ENCODE measurements at regions not wholly inside any gene's neighbourhood (a gene's known extent, or its start where the extent isn't known, plus 50 kb on each side); places are given as distances from the start of the nearest gene placed in this dataset.

DNA sequence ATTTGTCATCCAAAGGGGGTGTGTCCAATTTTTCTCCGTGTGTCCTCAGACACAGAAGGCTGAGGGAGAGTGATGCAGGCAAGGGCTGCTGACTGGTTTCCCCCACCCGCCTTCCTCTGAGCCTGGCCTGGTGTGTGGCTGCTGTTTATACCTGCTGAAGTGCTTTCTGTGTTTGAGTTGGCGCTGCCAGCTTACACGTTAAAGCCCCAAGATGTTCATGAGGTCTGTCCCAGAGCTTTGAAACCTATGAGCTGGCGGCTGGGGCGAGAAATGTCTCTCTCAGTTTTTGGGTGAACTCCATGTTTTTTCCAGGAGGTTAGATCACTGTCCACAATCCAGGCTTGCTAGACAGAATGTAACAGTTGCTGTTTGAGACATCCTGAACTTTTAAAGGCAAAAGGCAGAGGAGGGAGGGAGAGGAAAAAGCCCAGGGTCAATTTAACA, 69.0 kb upstream of the CCN2 start:
- no peaks in the 10 kb centered on the region for H3K27me3 ChIP-seq (ENCODE audit: insufficient read depth, insufficient read length)
- H3K4me3 ChIP-seq (ENCODE audit: insufficient read length, low read depth): no peak overlapping the region
- H3K4me1 ChIP-seq (ENCODE audit: insufficient read depth, insufficient read length): no peaks in the 10 kb centered on the region
- TF ChIP-seq SUZ12 (IDR thresholded peaks at IDR 0.05; ENCODE audit: extremely low read depth, insufficient read depth, insufficient read length): no peak
- TF ChIP-seq YY1 (IDR thresholded peaks at IDR 0.05; ENCODE audit: insufficient read depth, insufficient read length): no peak
- TF ChIP-seq ZNF274 (IDR thresholded peaks at IDR 0.05; ENCODE audit: low read depth, low read length): no peak
- H3K36me3 ChIP-seq (ENCODE audit: insufficient read depth, insufficient read length, low read length): no peaks in the 10 kb centered on the region
- no peak overlapping the region for H3K9ac ChIP-seq (ENCODE audit: insufficient read length, low read depth)
- no peaks in the 10 kb centered on the region for H3K9me3 ChIP-seq (ENCODE audit: insufficient read depth, low read length)
- no peak for DNase-seq (ENCODE audit: low read depth, low spot score)

DNA sequence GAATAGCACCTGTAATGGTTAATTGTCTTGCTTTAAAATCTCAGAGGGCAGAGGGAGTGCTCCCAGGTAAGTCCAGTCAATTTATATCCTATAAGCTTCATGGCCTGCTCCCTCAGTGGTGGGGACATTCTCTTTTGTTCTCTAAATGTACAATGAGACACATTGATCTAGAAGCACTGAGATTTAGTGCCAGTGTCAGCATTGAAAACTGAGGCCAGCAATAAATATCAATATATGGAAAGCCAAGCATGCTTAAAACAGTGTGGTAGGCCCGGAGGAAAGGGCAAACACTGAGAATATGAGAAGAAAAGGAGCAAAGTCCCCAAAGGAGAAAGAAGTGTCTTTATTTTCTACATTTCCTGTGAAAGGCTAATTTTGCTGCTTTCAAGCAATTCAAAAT, 68.4 kb upstream of the CCN2 start:
- no peak for DNase-seq (ENCODE audit: low read depth, low spot score)
- Histone ChIP-seq H3K36me3 (ENCODE audit: insufficient read depth, insufficient read length, low read length) (no peaks in the 10 kb centered on the region), H3K9me3 (ENCODE audit: insufficient read depth, low read length) (no peaks in the 10 kb centered on the region), H3K9ac (ENCODE audit: insufficient read length, low read depth) (no peak overlapping the region), H3K4me1 (ENCODE audit: insufficient read depth, insufficient read length) (no peaks in the 10 kb centered on the region), H3K4me3 (ENCODE audit: insufficient read length, low read depth) (no peak overlapping the region), H3K27me3 (ENCODE audit: insufficient read depth, insufficient read length) (no peaks in the 10 kb centered on the region)
- no peak for TF ChIP-seq ZNF274 (IDR thresholded peaks at IDR 0.05; ENCODE audit: low read depth, low read length)
- no peak for TF ChIP-seq SUZ12 (IDR thresholded peaks at IDR 0.05; ENCODE audit: extremely low read depth, insufficient read depth, insufficient read length)
- no peak for TF ChIP-seq YY1 (IDR thresholded peaks at IDR 0.05; ENCODE audit: insufficient read depth, insufficient read length)

DNA sequence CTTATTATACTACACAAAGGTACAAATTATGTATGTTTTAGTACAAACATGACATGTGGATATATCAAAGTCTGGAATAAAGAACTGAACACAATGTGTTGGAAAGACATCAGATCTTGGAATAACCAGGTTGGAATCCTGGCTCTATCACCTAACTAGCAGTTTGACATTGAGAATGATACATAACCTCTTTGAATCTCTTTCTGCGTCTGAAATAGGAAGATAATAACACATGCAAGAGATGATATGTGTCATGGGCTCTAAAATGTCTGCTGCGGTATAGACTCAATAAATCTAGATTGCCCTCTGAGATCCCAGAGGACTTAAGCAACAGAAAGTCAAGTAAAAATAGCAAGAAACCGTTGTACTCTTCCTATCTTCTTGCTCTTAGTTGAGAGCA, 66.8 kb upstream of the CCN2 start:
- no peak for DNase-seq (ENCODE audit: low read depth, low spot score)
- Histone ChIP-seq H3K36me3 (ENCODE audit: insufficient read depth, insufficient read length, low read length) (no peaks in the 10 kb centered on the region), H3K9me3 (ENCODE audit: insufficient read depth, low read length) (no peaks in the 10 kb centered on the region), H3K4me1 (ENCODE audit: insufficient read depth, insufficient read length) (no peaks in the 10 kb centered on the region), H3K9ac (ENCODE audit: insufficient read length, low read depth) (no peak overlapping the region), H3K4me3 (ENCODE audit: insufficient read length, low read depth) (no peak overlapping the region), H3K27me3 (ENCODE audit: insufficient read depth, insufficient read length) (no peaks in the 10 kb centered on the region)
- TF ChIP-seq ZNF274 (IDR thresholded peaks at IDR 0.05; ENCODE audit: low read depth, low read length): no peak
- TF ChIP-seq SUZ12 (IDR thresholded peaks at IDR 0.05; ENCODE audit: extremely low read depth, insufficient read depth, insufficient read length): no peak
- TF ChIP-seq YY1 (IDR thresholded peaks at IDR 0.05; ENCODE audit: insufficient read depth, insufficient read length): no peak

DNA sequence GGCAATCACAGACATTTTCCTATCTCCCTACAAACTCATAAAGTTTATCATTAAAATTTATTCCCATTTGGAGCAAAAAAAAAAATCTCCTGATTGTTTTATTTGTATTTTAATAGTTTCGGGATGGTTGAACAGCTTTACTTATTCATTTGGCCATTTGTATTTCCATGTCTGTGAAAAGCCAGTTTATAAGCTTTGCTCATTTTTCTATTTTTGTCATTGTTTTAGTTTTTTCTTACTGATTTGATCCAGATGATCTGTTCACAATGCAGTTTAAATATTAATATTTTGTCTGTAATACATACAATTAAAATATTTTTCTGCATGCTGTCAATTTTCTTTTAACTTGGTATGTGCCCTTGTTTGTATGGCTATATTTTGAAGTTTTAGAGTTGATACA, 65.2 kb upstream of the CCN2 start:
- H3K4me3 ChIP-seq (ENCODE audit: insufficient read length, low read depth): no peak overlapping the region
- H3K9me3 ChIP-seq (ENCODE audit: insufficient read depth, low read length): no peaks in the 10 kb centered on the region
- no peak for DNase-seq (ENCODE audit: low read depth, low spot score)
- H3K36me3 ChIP-seq (ENCODE audit: insufficient read depth, insufficient read length, low read length): no peaks in the 10 kb centered on the region
- H3K4me1 ChIP-seq (ENCODE audit: insufficient read depth, insufficient read length): no peaks in the 10 kb centered on the region
- no peaks in the 10 kb centered on the region for H3K27me3 ChIP-seq (ENCODE audit: insufficient read depth, insufficient read length)
- H3K9ac ChIP-seq (ENCODE audit: insufficient read length, low read depth): no peak overlapping the region
- TF ChIP-seq SUZ12 (IDR thresholded peaks at IDR 0.05; ENCODE audit: extremely low read depth, insufficient read depth, insufficient read length): no peak
- TF ChIP-seq YY1 (IDR thresholded peaks at IDR 0.05; ENCODE audit: insufficient read depth, insufficient read length): no peak
- no peak for TF ChIP-seq ZNF274 (IDR thresholded peaks at IDR 0.05; ENCODE audit: low read depth, low read length)

DNA sequence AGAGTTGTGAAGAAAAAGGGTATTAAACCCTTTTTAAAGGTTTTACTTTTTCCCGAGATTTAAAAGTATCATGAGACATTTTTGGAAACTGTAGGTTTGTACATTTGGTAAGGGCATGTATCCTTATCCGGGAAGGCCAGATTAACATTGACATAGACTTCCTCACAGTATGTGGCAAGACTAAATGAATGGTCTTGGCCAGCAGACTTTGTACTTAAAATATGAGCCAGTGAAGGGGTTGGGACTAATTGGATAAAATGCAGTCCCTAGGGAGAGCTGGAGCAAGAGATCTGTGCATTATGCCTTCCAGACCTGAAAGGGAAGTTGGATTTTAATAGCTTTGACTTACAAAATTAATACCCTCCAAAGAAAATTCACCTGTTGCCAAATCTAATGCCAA, 60.4 kb upstream of the CCN2 start:
- Histone ChIP-seq H3K9me3 (ENCODE audit: insufficient read depth, low read length) (no peaks in the 10 kb centered on the region), H3K36me3 (ENCODE audit: insufficient read depth, insufficient read length, low read length) (no peaks in the 10 kb centered on the region), H3K4me3 (ENCODE audit: insufficient read length, low read depth) (no peak overlapping the region), H3K4me1 (ENCODE audit: insufficient read depth, insufficient read length) (no peaks in the 10 kb centered on the region), H3K9ac (ENCODE audit: insufficient read length, low read depth) (no peak overlapping the region), H3K27me3 (ENCODE audit: insufficient read depth, insufficient read length) (no peaks in the 10 kb centered on the region)
- DNase-seq (ENCODE audit: low read depth, low spot score): no peak
- TF ChIP-seq YY1 (IDR thresholded peaks at IDR 0.05; ENCODE audit: insufficient read depth, insufficient read length) (no peak), ZNF274 (IDR thresholded peaks at IDR 0.05; ENCODE audit: low read depth, low read length) (no peak)

DNA sequence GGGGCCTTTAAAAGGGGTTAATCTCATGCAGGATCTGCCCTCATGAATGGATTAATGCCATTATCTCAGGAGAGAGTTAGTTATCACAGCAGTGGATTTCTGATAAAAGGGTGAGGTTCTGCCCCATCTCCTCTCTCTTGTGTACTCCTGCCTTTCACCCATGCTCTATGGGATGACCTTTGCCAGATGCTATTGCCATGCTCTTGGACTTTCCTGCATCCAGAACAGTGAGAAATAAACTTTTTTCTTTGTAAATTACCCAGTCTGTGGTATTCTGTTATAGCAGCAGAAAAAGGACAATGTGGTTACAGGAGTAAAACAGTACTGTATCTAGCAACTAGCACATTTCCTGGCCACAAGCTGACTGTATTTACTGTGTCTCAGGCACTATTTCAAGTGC, 58.0 kb upstream of the CCN2 start:
- Histone ChIP-seq H3K36me3 (ENCODE audit: insufficient read depth, insufficient read length, low read length) (no peaks in the 10 kb centered on the region), H3K4me1 (ENCODE audit: insufficient read depth, insufficient read length) (no peaks in the 10 kb centered on the region), H3K4me3 (ENCODE audit: insufficient read length, low read depth) (no peak overlapping the region), H3K9me3 (ENCODE audit: insufficient read depth, low read length) (peaks cover 8% of the 10 kb centered on the region), H3K9ac (ENCODE audit: insufficient read length, low read depth) (no peak overlapping the region), H3K27me3 (ENCODE audit: insufficient read depth, insufficient read length) (no peaks in the 10 kb centered on the region)
- no peak for DNase-seq (ENCODE audit: low read depth, low spot score)
- TF ChIP-seq ZNF274 (IDR thresholded peaks at IDR 0.05; ENCODE audit: low read depth, low read length) (no peak), SUZ12 (IDR thresholded peaks at IDR 0.05; ENCODE audit: extremely low read depth, insufficient read depth, insufficient read length) (no peak), YY1 (IDR thresholded peaks at IDR 0.05; ENCODE audit: insufficient read depth, insufficient read length) (no peak)

DNA sequence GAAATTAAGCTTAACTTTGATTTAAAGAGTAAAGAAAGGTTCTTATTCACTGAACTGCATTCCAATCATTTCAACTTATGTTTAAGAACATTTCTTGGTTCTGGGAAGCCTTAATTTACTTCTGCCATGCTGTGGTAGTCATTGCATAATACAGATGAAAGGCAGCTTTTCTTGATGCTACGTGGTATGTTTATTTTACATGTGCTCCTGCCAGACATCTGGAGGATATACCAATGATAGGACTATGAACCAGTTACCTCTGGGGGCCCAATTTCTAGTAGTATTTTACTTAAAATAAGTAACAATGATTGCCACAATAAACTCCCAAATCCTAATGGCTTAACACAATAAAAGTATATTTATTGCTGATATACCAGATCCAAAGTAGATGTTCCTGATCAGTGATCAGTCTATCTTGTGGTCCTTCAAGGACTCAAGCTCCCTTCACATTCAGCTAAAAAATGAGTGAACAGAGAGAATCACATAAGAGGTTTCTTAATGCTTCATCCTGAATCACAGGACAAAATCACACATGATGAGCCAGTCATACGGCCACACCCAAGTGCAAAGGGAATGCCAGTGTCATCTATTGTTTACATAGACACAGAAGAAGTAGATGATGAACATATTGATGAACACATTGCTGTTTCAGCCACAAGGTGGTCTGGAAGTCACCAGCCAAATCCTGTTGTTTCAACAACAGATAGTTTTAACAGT, 56.5 kb upstream of the CCN2 start:
- DNase-seq (ENCODE audit: low read depth, low spot score): no peak
- H3K4me1 ChIP-seq (ENCODE audit: insufficient read depth, insufficient read length): no peaks in the 10 kb centered on the region
- H3K27me3 ChIP-seq (ENCODE audit: insufficient read depth, insufficient read length): no peaks in the 10 kb centered on the region
- TF ChIP-seq YY1 (IDR thresholded peaks at IDR 0.05; ENCODE audit: insufficient read depth, insufficient read length) (no peak), ZNF274 (IDR thresholded peaks at IDR 0.05; ENCODE audit: low read depth, low read length) (no peak), SUZ12 (IDR thresholded peaks at IDR 0.05; ENCODE audit: extremely low read depth, insufficient read depth, insufficient read length) (no peak)
- H3K9me3 ChIP-seq (ENCODE audit: insufficient read depth, low read length): peaks cover 23% of the 10 kb centered on the region
- no peaks in the 10 kb centered on the region for H3K36me3 ChIP-seq (ENCODE audit: insufficient read depth, insufficient read length, low read length)
- H3K9ac ChIP-seq (ENCODE audit: insufficient read length, low read depth): no peak overlapping the region
- no peak overlapping the region for H3K4me3 ChIP-seq (ENCODE audit: insufficient read length, low read depth)
